SH-SY5Y (cell line): ENCODE measurements at regions not wholly inside any gene's neighbourhood (a gene's known extent, or its start where the extent isn't known, plus 50 kb on each side); places are given as distances from the start of the nearest gene placed in this dataset.

Experiments
- GATA2 ChIP-seq: IDR thresholded peaks from 2 replicates; pipeline ENCODE4 v1.6.1; 2011; ENCODE audit warnings: mild to moderate bottlenecking, low read depth, low read length
- GATA3 ChIP-seq: IDR thresholded peaks from 2 replicates; pipeline ENCODE4 v1.6.1; 2011; ENCODE audit warnings: low read depth, mild to moderate bottlenecking, low read length, moderate library complexity

- no peak for TF ChIP-seq GATA2
- no peak for TF ChIP-seq GATA3
Measured at GRCh38 chr2:215817046-215817445, 196.3 kb downstream of the MREG start.
